NCI-H69 (cell line): ENCODE measurements at regions not wholly inside any gene's neighbourhood (a gene's known extent, or its start where the extent isn't known, plus 50 kb on each side); places are given as distances from the start of the nearest gene placed in this dataset.

Experiments
- DNase-seq: peaks from one replicate; lab custom pipeline; 2025; lab: John Stamatoyannopoulos, UW

GRCh38 chr6:88558981-88559380, 392.8 kb upstream of the CNR1 start:
- DNase-seq: no peak

- no peak for DNase-seq
Measured at GRCh38 chr6:88556663-88557062, 390.5 kb upstream of the CNR1 start.

- no peak for DNase-seq
Measured at GRCh38 chr6:88548891-88549505, 382.9 kb upstream of the CNR1 start.

GRCh38 chr6:88547768-88548167, 381.6 kb upstream of the CNR1 start:
- no peak for DNase-seq

GRCh38 chr6:88545991-88546390, 379.8 kb upstream of the CNR1 start:
- no peak for DNase-seq

GRCh38 chr6:88544986-88545612, 379.0 kb upstream of the CNR1 start:
- no peak for DNase-seq

GRCh38 chr6:88539295-88539764, 373.2 kb upstream of the CNR1 start:
- DNase-seq: no peak

GRCh38 chr6:88538840-88539239, 372.7 kb upstream of the CNR1 start:
- no peak for DNase-seq

- DNase-seq: no peak
Measured at GRCh38 chr6:88538130-88538706, 372.1 kb upstream of the CNR1 start.

GRCh38 chr6:88536071-88536625, 370.0 kb upstream of the CNR1 start:
- DNase-seq: no peak

GRCh38 chr6:88535306-88535705, 369.2 kb upstream of the CNR1 start:
- no peak for DNase-seq

GRCh38 chr6:88532241-88532860, 366.2 kb upstream of the CNR1 start:
- DNase-seq: no peak

- DNase-seq: no peak
Measured at GRCh38 chr6:88529726-88530125, 363.6 kb upstream of the CNR1 start.

GRCh38 chr6:88520445-88520844, 354.3 kb upstream of the CNR1 start:
- no peak for DNase-seq

- DNase-seq: no peak
Measured at GRCh38 chr6:88520017-88520338, 353.8 kb upstream of the CNR1 start.

GRCh38 chr6:88519301-88520016, 353.3 kb upstream of the CNR1 start:
- no peak for DNase-seq

GRCh38 chr6:88517737-88518136, 351.6 kb upstream of the CNR1 start:
- DNase-seq: no peak

- peak; percentile 8 for DNase-seq
Measured at GRCh38 chr6:88513920-88514319, 347.8 kb upstream of the CNR1 start.

- no peak for DNase-seq
Measured at GRCh38 chr6:88513471-88513870, 347.3 kb upstream of the CNR1 start.

GRCh38 chr6:88512951-88513350, 346.8 kb upstream of the CNR1 start:
- no peak for DNase-seq

- DNase-seq: no peak
Measured at GRCh38 chr6:88502391-88502790, 336.2 kb upstream of the CNR1 start.
